Mucosa of rectum (tissue), 2 donors: ENCODE measurements at regions not wholly inside any gene's neighbourhood (a gene's known extent, or its start where the extent isn't known, plus 50 kb on each side); places are given as distances from the start of the nearest gene placed in this dataset.
A peak's percentile ranks its signal among the peaks of the same experiment; 100 is the strongest.

Experiments used
- H3K27ac ChIP-seq, 2 donors: one replicate each; pipeline ENCODE4 v1.7.0; 2013; ENCODE audit warnings: inconsistent platforms in 2 of 2, low read depth in 2 of 2, low read length in 2 of 2
- H3K27me3 ChIP-seq, 2 donors: one replicate each; pipeline ENCODE4 v1.7.0; 2013; ENCODE audit warnings: low read length in 2 of 2; ENCODE audit not compliant: control insufficient read depth in 2 of 2, insufficient read depth in 2 of 2
- H3K36me3 ChIP-seq, 2 donors: one replicate each; pipeline ENCODE4 v1.7.0; 2013; ENCODE audit warnings: low read length in 2 of 2; ENCODE audit not compliant: control insufficient read depth in 2 of 2, insufficient read depth in 2 of 2
- H3K4me1 ChIP-seq, 2 donors: one replicate each; pipeline ENCODE4 v1.7.0; 2013; ENCODE audit warnings: low read length in 2 of 2, mild to moderate bottlenecking in 1 of 2; ENCODE audit not compliant: control insufficient read depth in 2 of 2, insufficient read depth in 2 of 2
- H3K4me3 ChIP-seq, 2 donors: one replicate each; pipeline ENCODE4 v1.7.0; 2013; ENCODE audit warnings: low read length in 2 of 2
- H3K9ac ChIP-seq, 2 donors: one replicate each; pipeline ENCODE4 v1.7.0; 2013; ENCODE audit warnings: low read length in 2 of 2, low read depth in 1 of 2, mild to moderate bottlenecking in 1 of 2
- H3K9me3 ChIP-seq, 2 donors: one replicate each; pipeline ENCODE4 v1.7.0; 2013; ENCODE audit warnings: low read length in 2 of 2; ENCODE audit not compliant: control insufficient read depth in 2 of 2
- donor health status: healthy.
- donor health status: Normal muscosa, but diverticular disease.

DNA sequence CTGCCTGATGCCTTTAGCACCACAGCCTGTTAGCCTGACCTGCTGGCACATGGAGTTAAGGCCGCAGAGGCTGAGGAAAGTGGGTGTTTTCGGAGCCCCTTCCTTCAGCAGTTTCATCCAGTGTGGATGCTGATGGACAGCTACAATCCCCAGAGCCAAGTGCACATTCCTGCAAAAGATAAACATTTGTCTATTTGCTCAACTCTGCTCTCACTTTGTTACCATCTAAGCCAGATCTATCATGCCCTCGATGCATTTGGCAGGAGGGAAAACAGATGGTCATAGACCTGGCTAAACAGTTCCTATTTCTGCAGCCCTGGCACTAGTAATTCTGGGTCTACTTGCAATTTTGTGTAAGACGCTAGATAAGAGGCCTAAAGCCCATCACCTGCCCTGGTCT lies 312.9 kb upstream of the RASGRP1 start:
- Histone ChIP-seq H3K27ac (no peak overlapping the region), H3K9ac (no peak overlapping the region), H3K4me3 (no peak overlapping the region), H3K4me1 (no peaks in the 10 kb centered on the region), H3K9me3 (no peaks in the 10 kb centered on the region), H3K27me3 (no peaks in the 10 kb centered on the region), H3K36me3 (no peaks in the 10 kb centered on the region)

DNA sequence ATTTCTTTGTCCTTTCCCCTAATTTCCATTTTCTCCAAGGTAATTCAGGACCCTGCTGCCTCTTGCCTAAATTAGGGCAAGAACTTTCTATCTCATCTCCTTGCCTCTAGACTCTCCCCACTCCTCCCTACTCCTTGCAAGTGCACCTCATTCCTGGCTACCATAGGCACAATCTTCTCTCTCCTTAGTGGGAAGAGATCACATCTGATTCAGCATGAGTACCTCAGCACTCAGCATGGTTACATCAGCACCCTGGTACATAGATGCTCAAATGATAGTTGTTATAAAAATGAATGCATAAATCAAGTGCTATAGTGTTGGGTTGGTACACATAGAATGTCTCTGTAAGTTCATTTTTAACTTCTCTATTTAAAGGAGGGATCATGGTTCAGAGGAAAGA lies 313.4 kb upstream of the RASGRP1 start:
- H3K27ac ChIP-seq, result no peak overlapping the region
- no peak overlapping the region for H3K9ac ChIP-seq
- no peaks in the 10 kb centered on the region for H3K9me3 ChIP-seq
- H3K4me3 ChIP-seq, result no peak overlapping the region
- no peaks in the 10 kb centered on the region for H3K4me1 ChIP-seq
- no peaks in the 10 kb centered on the region for H3K36me3 ChIP-seq
- H3K27me3 ChIP-seq, result no peaks in the 10 kb centered on the region

DNA sequence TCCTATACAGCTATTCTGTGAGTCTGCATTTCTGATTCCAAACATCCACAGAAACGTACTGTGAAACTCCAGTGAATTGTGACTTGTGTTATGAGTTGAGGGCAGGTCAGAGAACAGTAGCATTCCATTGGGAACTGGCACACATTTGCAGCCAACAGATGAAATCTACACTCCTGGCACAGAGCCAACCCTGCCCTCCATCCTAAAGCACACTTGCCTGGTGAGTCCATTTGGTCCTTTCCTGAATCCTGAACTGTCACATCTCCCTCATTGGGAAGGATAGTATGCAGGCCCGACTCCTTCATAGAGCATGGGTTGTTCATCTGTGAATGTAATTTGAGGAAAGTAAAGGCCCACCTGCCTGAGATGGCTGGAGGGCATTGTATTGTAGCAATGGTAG lies 314.3 kb upstream of the RASGRP1 start:
- no peaks in the 10 kb centered on the region for H3K4me1 ChIP-seq
- no peaks in the 10 kb centered on the region for H3K36me3 ChIP-seq
- no peak overlapping the region for H3K4me3 ChIP-seq
- H3K9ac ChIP-seq, result no peak overlapping the region
- no peak overlapping the region for H3K27ac ChIP-seq
- no peaks in the 10 kb centered on the region for H3K9me3 ChIP-seq
- H3K27me3 ChIP-seq, result no peaks in the 10 kb centered on the region

DNA sequence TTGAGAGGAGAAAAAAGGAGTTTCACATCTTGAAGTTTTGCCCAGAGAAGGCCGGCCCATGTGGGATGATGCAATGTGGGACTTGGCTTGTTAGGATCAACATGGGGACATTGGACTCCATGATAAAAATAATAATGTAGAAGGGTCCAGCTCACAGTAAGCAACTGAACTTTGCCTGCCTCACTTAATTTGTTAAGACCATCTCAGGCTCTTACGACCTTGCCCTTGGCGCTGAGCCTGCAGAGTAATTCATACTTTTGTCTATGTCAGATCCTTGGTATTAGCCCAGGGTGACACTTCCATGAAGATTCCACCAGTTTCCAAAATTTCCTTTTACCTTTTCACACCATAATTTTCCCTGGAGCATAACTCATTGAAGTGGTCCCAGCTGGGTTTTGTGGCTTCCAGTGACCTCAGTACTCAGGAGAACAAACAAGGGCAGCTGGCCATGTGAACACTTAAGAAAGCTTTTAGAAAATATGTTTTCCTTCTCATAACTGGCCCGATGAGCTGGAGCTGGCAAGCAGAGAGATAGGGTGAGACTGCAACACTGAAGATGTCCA lies 315.4 kb upstream of the RASGRP1 start:
- Histone ChIP-seq H3K36me3 (no peaks in the 10 kb centered on the region), H3K4me3 (no peak overlapping the region), H3K9me3 (no peaks in the 10 kb centered on the region), H3K4me1 (no peaks in the 10 kb centered on the region), H3K27ac (peak overlapping the region in 1 of 2 donors; percentile 4), H3K9ac (no peak overlapping the region), H3K27me3 (no peaks in the 10 kb centered on the region)

DNA sequence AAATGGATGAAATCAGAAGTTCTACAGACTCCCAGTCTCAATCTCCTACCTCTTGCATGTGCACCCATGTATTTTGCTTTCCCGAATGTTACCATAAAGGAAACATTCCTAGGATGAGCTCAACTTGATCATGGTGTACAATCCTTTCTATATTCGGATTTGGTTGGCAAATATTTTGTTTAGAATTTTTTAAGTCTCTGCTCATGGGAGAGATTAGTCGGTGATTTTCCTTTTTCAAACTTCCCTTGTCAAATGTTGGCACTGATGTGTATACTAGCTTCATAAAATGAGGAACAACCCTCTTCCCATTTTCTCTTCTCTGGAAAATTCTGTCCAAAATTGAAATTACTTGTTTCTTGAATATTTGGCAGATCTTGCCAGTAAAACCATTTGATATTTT lies 317.6 kb upstream of the RASGRP1 start:
- Histone ChIP-seq H3K27ac (no peak overlapping the region), H3K9me3 (no peaks in the 10 kb centered on the region)

DNA sequence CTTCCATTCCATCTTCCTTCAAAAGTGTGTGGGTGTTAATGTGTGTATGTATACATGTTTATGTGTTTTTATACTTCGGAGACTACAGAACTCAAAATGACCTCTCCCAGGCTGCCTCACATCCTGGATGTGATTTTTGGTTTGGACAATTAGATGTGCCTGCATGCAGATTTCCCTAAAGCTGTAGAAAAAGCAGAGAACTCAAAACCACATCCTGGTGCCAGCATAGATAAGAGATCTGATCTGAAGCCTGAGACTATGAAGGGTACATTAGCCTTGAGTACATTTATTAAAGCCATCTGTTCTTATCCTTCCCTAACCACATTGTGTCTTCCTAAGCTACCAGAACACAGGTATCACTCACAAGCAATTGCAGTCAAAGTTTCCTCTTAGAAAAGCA lies 319.4 kb upstream of the RASGRP1 start:
- H3K27me3 ChIP-seq, result no peaks in the 10 kb centered on the region
- H3K9ac ChIP-seq, result no peak overlapping the region
- H3K4me1 ChIP-seq, result no peaks in the 10 kb centered on the region
- H3K36me3 ChIP-seq, result no peaks in the 10 kb centered on the region
- H3K9me3 ChIP-seq, result no peaks in the 10 kb centered on the region
- no peak overlapping the region for H3K27ac ChIP-seq
- no peak overlapping the region for H3K4me3 ChIP-seq

More for the DNA sequence above, 317.6 kb upstream of the RASGRP1 start:
- H3K4me1 ChIP-seq, result no peaks in the 10 kb centered on the region
- no peak overlapping the region for H3K4me3 ChIP-seq
- H3K27me3 ChIP-seq, result no peaks in the 10 kb centered on the region
- no peak overlapping the region for H3K9ac ChIP-seq
- no peaks in the 10 kb centered on the region for H3K36me3 ChIP-seq

DNA sequence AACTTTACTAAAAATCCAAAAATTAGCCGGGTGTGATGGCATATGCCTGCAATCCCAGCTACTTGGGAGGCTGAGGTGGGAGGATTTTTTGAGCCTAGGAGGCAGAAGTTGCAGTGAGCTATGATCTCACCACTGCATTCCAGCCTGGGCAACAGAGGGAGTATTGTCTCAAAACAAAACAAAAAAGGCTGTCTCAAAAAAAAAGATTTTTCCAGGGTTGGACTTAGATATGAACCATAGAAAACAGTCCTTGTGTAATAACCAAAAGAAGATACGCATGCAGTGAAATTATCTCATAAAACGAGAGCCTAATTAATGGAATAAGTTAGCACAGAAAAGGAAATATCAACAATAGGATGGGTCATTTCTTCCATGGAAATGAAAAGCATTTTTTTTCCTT lies 320.4 kb upstream of the RASGRP1 start:
- no peak overlapping the region for H3K9ac ChIP-seq
- no peaks in the 10 kb centered on the region for H3K27me3 ChIP-seq
- no peaks in the 10 kb centered on the region for H3K36me3 ChIP-seq
- no peaks in the 10 kb centered on the region for H3K4me1 ChIP-seq
- no peak overlapping the region for H3K27ac ChIP-seq
- no peak overlapping the region for H3K4me3 ChIP-seq
- H3K9me3 ChIP-seq, result no peaks in the 10 kb centered on the region

DNA sequence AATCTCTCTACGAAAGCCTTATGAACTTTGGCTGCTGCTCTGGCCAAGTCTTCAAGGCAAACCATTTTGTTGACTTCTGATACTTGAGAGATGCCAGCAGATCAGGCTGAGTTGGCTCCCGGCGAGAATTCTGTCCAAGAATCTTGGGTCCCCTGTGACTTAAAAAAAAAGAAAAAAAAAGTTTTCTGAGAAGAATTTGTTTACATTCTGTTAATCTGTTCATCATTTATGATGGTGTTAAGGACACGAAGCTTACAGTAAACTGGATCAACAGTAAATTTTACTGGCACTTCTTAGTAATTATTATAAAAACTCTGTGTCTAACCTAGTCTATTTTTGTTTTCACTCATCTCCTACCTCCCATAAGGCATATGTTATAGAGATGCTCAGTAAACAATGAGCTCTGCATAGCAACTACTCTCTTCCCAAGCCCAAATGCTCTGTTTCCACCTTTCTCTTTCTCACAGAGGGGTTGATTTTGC lies 320.9 kb upstream of the RASGRP1 start:
- Histone ChIP-seq H3K9me3 (no peaks in the 10 kb centered on the region), H3K36me3 (no peaks in the 10 kb centered on the region), H3K4me1 (no peaks in the 10 kb centered on the region), H3K4me3 (no peak overlapping the region), H3K27ac (no peak overlapping the region), H3K9ac (no peak overlapping the region), H3K27me3 (no peaks in the 10 kb centered on the region)

DNA sequence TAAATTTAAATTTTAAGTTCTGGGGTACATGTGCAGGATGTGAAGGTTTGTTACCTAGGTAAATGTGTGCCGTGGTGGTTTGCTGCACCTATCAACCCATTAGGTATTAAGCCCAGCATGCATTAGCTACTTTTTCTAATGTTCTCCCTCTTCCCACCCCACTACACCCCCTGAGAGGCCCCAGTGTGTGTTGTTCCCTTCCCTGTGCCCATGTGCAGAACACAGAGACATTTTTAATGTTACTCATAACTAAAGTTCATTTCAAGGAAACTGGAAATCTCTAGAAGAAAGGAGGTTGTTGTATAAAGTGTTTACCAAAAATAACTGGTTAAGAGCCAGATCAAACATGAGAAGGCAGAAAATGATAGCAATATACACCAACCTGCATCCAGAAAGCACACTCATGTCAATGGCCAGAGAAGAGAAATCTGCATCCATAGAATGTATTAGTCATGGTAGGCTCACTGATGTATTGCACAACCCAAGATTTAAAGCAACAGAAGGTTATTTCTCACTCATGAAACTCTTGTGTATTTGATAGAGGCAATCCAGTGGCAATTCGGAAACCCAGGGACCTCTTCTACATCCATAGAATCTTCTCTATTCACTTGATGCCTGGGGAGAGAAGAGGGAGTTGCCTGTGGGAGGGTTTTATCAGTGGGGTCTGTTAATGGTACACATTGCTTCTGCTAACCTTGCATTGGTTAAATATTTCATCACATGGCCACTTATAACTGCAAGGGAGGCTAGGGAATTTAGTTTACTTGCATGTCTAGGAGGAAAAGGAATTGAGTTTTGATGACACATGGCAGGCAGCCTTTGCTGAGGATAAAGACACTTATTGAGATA lies 321.9 kb upstream of the RASGRP1 start:
- Histone ChIP-seq H3K4me3 (no peak overlapping the region), H3K4me1 (no peaks in the 10 kb centered on the region), H3K27ac (no peak overlapping the region), H3K9me3 (no peaks in the 10 kb centered on the region), H3K9ac (no peak overlapping the region), H3K36me3 (no peaks in the 10 kb centered on the region), H3K27me3 (no peaks in the 10 kb centered on the region)

DNA sequence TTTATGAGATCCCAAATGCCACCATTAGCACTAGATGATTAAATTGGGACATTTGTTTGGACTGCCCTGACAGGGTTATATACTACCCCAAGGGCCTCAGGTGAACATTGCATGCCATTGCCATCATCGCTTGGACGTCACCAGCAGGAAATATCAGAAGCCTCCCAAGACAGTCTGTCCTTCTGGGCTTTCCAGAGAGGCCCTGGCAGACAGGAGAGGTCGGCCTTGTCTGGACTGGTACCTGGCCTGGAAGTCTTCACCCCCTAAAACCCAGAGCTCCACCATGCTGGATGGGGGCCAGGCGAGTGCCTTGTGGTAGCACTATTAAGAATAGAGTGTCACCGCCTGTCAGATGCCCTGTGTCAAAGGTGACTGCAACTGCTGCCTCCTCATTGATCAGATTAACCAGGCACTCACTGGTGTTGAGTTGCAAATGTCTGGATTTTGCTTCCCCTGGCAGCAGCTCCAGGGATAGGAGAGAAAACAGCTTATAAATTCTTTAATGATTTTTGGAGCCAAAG lies 324.1 kb upstream of the RASGRP1 start:
- Histone ChIP-seq H3K4me3 (no peak overlapping the region), H3K4me1 (peaks cover 3 to 5% of the 10 kb centered on the region in 2 donors), H3K9ac (no peak overlapping the region), H3K27ac (no peak overlapping the region), H3K36me3 (no peaks in the 10 kb centered on the region), H3K27me3 (no peaks in the 10 kb centered on the region), H3K9me3 (no peaks in the 10 kb centered on the region)
